Uterus (tissue), 2 donors: ENCODE measurements at regions not wholly inside any gene's neighbourhood (a gene's known extent, or its start where the extent isn't known, plus 50 kb on each side); places are given as distances from the start of the nearest gene placed in this dataset.

Experiments
- POLR2A ChIP-seq, 2 donors: fragments of 450-650 bp; IDR thresholded peaks; one replicate each; pipeline ENCODE4 v1.6.1; 2016; ENCODE audit warnings: antibody characterized with exemption in 2 of 2, mild to moderate bottlenecking in 1 of 2, moderate library complexity in 1 of 2
- TF ChIP-seq, protein P1 (sequence below), 4 experiments: fragments of 200-600 bp in 2 of 4; fragments of 450-650 bp in 2 of 4; sonication (generic) in 2 of 4; IDR thresholded peaks; one replicate each; pipeline ENCODE4 v1.5.1; 2016 to 2019; ENCODE audit warnings: antibody characterized with exemption in 4 of 4, mild to moderate bottlenecking in 2 of 4, moderate library complexity in 1 of 4

- TF ChIP-seq, protein P1, sequence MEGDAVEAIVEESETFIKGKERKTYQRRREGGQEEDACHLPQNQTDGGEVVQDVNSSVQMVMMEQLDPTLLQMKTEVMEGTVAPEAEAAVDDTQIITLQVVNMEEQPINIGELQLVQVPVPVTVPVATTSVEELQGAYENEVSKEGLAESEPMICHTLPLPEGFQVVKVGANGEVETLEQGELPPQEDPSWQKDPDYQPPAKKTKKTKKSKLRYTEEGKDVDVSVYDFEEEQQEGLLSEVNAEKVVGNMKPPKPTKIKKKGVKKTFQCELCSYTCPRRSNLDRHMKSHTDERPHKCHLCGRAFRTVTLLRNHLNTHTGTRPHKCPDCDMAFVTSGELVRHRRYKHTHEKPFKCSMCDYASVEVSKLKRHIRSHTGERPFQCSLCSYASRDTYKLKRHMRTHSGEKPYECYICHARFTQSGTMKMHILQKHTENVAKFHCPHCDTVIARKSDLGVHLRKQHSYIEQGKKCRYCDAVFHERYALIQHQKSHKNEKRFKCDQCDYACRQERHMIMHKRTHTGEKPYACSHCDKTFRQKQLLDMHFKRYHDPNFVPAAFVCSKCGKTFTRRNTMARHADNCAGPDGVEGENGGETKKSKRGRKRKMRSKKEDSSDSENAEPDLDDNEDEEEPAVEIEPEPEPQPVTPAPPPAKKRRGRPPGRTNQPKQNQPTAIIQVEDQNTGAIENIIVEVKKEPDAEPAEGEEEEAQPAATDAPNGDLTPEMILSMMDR (IDR thresholded peaks at IDR 0.05) = no peak
- no peak for TF ChIP-seq POLR2A (IDR thresholded peaks at IDR 0.05)
These were observed 111.7 kb upstream of the COBL start for GRCh38 chr7:51428217-51428887.
